MM.1S (cell line): ENCODE measurements at regions not wholly inside any gene's neighbourhood (a gene's known extent, or its start where the extent isn't known, plus 50 kb on each side); places are given as distances from the start of the nearest gene placed in this dataset.

Experiments used
- EZH2 ChIP-seq: fragments of 300-600 bp; sonication (generic); optimal IDR thresholded peaks from 2 replicates; pipeline ENCODE3; 2017; ENCODE audit warnings: low read depth, mild to moderate bottlenecking, antibody characterized with exemption, low read length, mixed read lengths
- EZH2phosphoT487 ChIP-seq: fragments of 300-600 bp; sonication (generic); IDR thresholded peaks from 2 replicates; pipeline ENCODE4 v1.6.1; 2018; ENCODE audit warnings: antibody characterized with exemption, low read length
- TF ChIP-seq, protein P1 (sequence below): fragments of 300-600 bp; sonication (generic); IDR thresholded peaks from 2 replicates; pipeline ENCODE4 v1.5.1; 2016; ENCODE audit warnings: antibody characterized with exemption, low read length, mixed read lengths

DNA sequence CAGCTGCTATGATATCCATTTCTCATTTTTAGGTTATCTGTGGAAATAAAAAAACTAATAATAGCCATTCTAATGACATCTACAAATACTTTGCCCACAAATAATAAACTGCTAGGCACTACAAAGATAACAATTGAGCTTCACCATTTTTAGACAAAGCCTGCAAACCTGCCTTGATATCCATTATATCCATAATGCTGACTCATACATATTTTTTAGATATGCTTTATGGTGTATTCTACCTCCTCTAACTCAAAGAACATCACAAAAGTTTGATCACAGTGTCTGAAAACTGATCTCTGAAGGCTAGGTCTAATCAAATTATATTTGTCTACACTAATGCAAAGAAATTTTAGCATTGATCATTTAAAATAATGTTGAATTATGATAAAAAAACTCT is 138.4 kb downstream of the HNMT start:
- TF ChIP-seq, protein P1, sequence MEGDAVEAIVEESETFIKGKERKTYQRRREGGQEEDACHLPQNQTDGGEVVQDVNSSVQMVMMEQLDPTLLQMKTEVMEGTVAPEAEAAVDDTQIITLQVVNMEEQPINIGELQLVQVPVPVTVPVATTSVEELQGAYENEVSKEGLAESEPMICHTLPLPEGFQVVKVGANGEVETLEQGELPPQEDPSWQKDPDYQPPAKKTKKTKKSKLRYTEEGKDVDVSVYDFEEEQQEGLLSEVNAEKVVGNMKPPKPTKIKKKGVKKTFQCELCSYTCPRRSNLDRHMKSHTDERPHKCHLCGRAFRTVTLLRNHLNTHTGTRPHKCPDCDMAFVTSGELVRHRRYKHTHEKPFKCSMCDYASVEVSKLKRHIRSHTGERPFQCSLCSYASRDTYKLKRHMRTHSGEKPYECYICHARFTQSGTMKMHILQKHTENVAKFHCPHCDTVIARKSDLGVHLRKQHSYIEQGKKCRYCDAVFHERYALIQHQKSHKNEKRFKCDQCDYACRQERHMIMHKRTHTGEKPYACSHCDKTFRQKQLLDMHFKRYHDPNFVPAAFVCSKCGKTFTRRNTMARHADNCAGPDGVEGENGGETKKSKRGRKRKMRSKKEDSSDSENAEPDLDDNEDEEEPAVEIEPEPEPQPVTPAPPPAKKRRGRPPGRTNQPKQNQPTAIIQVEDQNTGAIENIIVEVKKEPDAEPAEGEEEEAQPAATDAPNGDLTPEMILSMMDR: no peak
- TF ChIP-seq EZH2phosphoT487: no peak
- no peak for TF ChIP-seq EZH2
